ENCODE measurements at regions not wholly inside any gene's neighbourhood (a gene's known extent, or its start where the extent isn't known, plus 50 kb on each side); places are given as distances from the start of the nearest gene placed in this dataset.

DNA sequence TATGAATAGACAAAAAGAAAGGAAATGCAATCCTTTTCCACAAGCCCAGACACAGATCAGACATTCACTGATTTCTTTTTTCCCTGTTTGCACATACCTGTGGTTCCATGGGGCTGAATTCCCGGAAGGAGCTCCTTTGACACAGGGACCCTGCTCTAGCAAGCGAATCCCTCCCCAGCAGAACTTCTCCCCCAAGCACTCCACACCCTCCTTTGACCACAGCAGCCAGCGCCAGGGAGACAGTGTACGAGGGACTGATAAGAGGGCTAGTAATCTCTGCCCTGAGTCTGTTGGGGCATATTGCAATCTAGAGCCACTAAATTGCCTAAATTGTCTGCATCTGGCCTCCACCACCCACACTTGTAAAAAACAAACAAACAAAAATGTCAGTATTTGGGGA, 83.4 kb upstream of the NTF3 start:
- TF ChIP-seq POLR2A (IDR thresholded peaks at IDR 0.05): no peak
- TF ChIP-seq, protein P1, sequence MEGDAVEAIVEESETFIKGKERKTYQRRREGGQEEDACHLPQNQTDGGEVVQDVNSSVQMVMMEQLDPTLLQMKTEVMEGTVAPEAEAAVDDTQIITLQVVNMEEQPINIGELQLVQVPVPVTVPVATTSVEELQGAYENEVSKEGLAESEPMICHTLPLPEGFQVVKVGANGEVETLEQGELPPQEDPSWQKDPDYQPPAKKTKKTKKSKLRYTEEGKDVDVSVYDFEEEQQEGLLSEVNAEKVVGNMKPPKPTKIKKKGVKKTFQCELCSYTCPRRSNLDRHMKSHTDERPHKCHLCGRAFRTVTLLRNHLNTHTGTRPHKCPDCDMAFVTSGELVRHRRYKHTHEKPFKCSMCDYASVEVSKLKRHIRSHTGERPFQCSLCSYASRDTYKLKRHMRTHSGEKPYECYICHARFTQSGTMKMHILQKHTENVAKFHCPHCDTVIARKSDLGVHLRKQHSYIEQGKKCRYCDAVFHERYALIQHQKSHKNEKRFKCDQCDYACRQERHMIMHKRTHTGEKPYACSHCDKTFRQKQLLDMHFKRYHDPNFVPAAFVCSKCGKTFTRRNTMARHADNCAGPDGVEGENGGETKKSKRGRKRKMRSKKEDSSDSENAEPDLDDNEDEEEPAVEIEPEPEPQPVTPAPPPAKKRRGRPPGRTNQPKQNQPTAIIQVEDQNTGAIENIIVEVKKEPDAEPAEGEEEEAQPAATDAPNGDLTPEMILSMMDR (IDR thresholded peaks at IDR 0.05): no peak
